Activated B cell treated with CpG ODN at 0.5 μM for 24 hours (primary cell): ENCODE measurements at regions not wholly inside any gene's neighbourhood (a gene's known extent, or its start where the extent isn't known, plus 50 kb on each side); places are given as distances from the start of the nearest gene placed in this dataset.

Source experiments
- ATAC-seq: fragments of 200-7000 bp; cut with Tn5 transposase; one replicate; pipeline ENCODE4 v1.10.0; 2021; ENCODE audit warnings: low read depth, mild to moderate bottlenecking, moderate library complexity
- CTCF ChIA-PET: fragments of 350-600 bp; sonication (Branson Sonifier 250); formaldehyde crosslinking; loops from one replicate; lab custom pipeline; 2021; ENCODE audit warnings: antibody characterized with exemption; lab: Charles Lee
- POLR2A ChIA-PET: fragments of 350-600 bp; sonication (Branson Sonifier 250); formaldehyde crosslinking; loops from one replicate; lab custom pipeline; 2021; ENCODE audit warnings: antibody characterized with exemption; lab: Charles Lee
- DNase-seq: peaks from one replicate; pipeline ENCODE4 v3.0.0; 2022
- H3K27ac Mint-ChIP-seq: one replicate; pipeline ENCODE4 v1.8.0; 2020; ENCODE audit warnings: mixed read lengths
- H3K27me3 Mint-ChIP-seq: one replicate; pipeline ENCODE4 v1.8.0; 2021; ENCODE audit warnings: mixed read lengths
- H3K36me3 Mint-ChIP-seq: one replicate; pipeline ENCODE4 v1.8.0; 2021; ENCODE audit warnings: low read depth, mixed read lengths
- H3K4me1 Mint-ChIP-seq: one replicate; pipeline ENCODE4 v1.8.0; 2021; ENCODE audit warnings: mixed read lengths
- H3K4me3 Mint-ChIP-seq: one replicate; pipeline ENCODE4 v1.8.0; 2020; ENCODE audit warnings: mild to moderate bottlenecking, mixed read lengths
- H3K9me3 Mint-ChIP-seq: one replicate; pipeline ENCODE4 v1.8.0; 2020; ENCODE audit warnings: mixed read lengths
- CTCF ChIP-seq: fragments of 200-600 bp; IDR thresholded peaks from one replicate; pipeline ENCODE4 v1.8.0; 2022; ENCODE audit warnings: antibody characterized with exemption, mild to moderate bottlenecking
- intact Hi-C: fragments of 100-400 bp; cut with micrococcal nuclease; formaldehyde crosslinking; loops from one replicate; pipeline ENCODE4 v1.15.1; 2024

- Mint-ChIP-seq H3K4me3 (no peak overlapping the region), H3K36me3 (no peaks in the 10 kb centered on the region), H3K4me1 (no peaks in the 10 kb centered on the region), H3K27me3 (no peaks in the 10 kb centered on the region), H3K27ac (no peak overlapping the region), H3K9me3 (no peaks in the 10 kb centered on the region)
- POLR2A ChIA-PET = no interaction called here
- DNase-seq (no peak), ATAC-seq (no peak)
- TF ChIP-seq CTCF = no peak
- CTCF ChIA-PET = no interaction called here
- intact Hi-C loops = no loop called here
These were observed 142.7 kb upstream of the STEAP4 start for GRCh38 chr7:88449410-88449809.

- no peak for ATAC-seq
- no peaks in the 10 kb centered on the region for H3K36me3 Mint-ChIP-seq
- DNase-seq = no peak
- CTCF ChIA-PET = no interaction called here
- no peak overlapping the region for H3K4me3 Mint-ChIP-seq
- POLR2A ChIA-PET = no interaction called here
- no peaks in the 10 kb centered on the region for H3K27me3 Mint-ChIP-seq
- TF ChIP-seq CTCF = no peak
- H3K4me1 Mint-ChIP-seq = no peaks in the 10 kb centered on the region
- intact Hi-C loops = no loop called here
- H3K27ac Mint-ChIP-seq = no peak overlapping the region
- no peaks in the 10 kb centered on the region for H3K9me3 Mint-ChIP-seq
These were observed 135.7 kb upstream of the STEAP4 start for GRCh38 chr7:88442413-88442812.

- Mint-ChIP-seq H3K4me3 (no peak overlapping the region), H3K9me3 (no peaks in the 10 kb centered on the region), H3K27ac (no peak overlapping the region), H3K36me3 (no peaks in the 10 kb centered on the region), H3K27me3 (no peaks in the 10 kb centered on the region), H3K4me1 (no peaks in the 10 kb centered on the region)
- ChIA-PET POLR2A (no interaction called here), CTCF (no interaction called here)
- TF ChIP-seq CTCF = no peak
- intact Hi-C loops = no loop called here
- ATAC-seq = no peak
- DNase-seq = no peak
These were observed 130.4 kb upstream of the STEAP4 start for GRCh38 chr7:88437132-88437531.

GRCh38 chr7:88432301-88432700 is 125.6 kb upstream of the STEAP4 start:
- ChIA-PET POLR2A (no interaction called here), CTCF (no interaction called here)
- TF ChIP-seq CTCF = no peak
- Mint-ChIP-seq H3K27me3 (no peaks in the 10 kb centered on the region), H3K36me3 (no peaks in the 10 kb centered on the region), H3K27ac (no peak overlapping the region), H3K4me1 (no peaks in the 10 kb centered on the region), H3K9me3 (no peaks in the 10 kb centered on the region), H3K4me3 (no peak overlapping the region)
- no peak for ATAC-seq
- intact Hi-C loops = no loop called here
- no peak for DNase-seq

- CTCF ChIA-PET = no interaction called here
- no peaks in the 10 kb centered on the region for H3K27me3 Mint-ChIP-seq
- no peaks in the 10 kb centered on the region for H3K4me1 Mint-ChIP-seq
- no peaks in the 10 kb centered on the region for H3K36me3 Mint-ChIP-seq
- no peak for DNase-seq
- ATAC-seq = no peak
- no peaks in the 10 kb centered on the region for H3K9me3 Mint-ChIP-seq
- intact Hi-C loops = no loop called here
- no peak overlapping the region for H3K27ac Mint-ChIP-seq
- POLR2A ChIA-PET = no interaction called here
- no peak for TF ChIP-seq CTCF
- no peak overlapping the region for H3K4me3 Mint-ChIP-seq
These were observed 125.2 kb upstream of the STEAP4 start for GRCh38 chr7:88431882-88432281.
